ENCODE measurements at regions not wholly inside any gene's neighbourhood (a gene's known extent, or its start where the extent isn't known, plus 50 kb on each side); places are given as distances from the start of the nearest gene placed in this dataset.
A peak's percentile ranks its signal among the peaks of the same experiment; 100 is the strongest.

- no peak overlapping the region for H3K4me3 ChIP-seq (ENCODE audit: control insufficient read depth, low read depth, low read length)
- DNase-seq (ENCODE audit: low read depth) = no peak
- TF ChIP-seq CTCF (IDR thresholded peaks at IDR 0.05; ENCODE audit: control insufficient read depth, insufficient read depth, low read depth, low read length, missing control alignments) = no peak
Observed at GRCh38 chr5:33254579-33254978, 186.2 kb upstream of the TARS1 start.

- peak; percentile 56 for DNase-seq (ENCODE audit: low read depth)
- no peak for TF ChIP-seq CTCF (IDR thresholded peaks at IDR 0.05; ENCODE audit: control insufficient read depth, insufficient read depth, low read depth, low read length, missing control alignments)
- no peak overlapping the region for H3K4me3 ChIP-seq (ENCODE audit: control insufficient read depth, low read depth, low read length)
Observed at GRCh38 chr5:33257807-33258429, 182.8 kb upstream of the TARS1 start.

GRCh38 chr5:33258553-33258952, 182.2 kb upstream of the TARS1 start:
- TF ChIP-seq CTCF (IDR thresholded peaks at IDR 0.05; ENCODE audit: control insufficient read depth, insufficient read depth, low read depth, low read length, missing control alignments) = no peak
- H3K4me3 ChIP-seq (ENCODE audit: control insufficient read depth, low read depth, low read length) = no peak overlapping the region
- no peak for DNase-seq (ENCODE audit: low read depth)

- DNase-seq (ENCODE audit: low read depth) = no peak
- H3K4me3 ChIP-seq (ENCODE audit: control insufficient read depth, low read depth, low read length) = no peak overlapping the region
- TF ChIP-seq CTCF (IDR thresholded peaks at IDR 0.05; ENCODE audit: control insufficient read depth, insufficient read depth, low read depth, low read length, missing control alignments) = no peak
Observed at GRCh38 chr5:33260098-33260497, 180.7 kb upstream of the TARS1 start.

- peak; percentile 11 for DNase-seq (ENCODE audit: low read depth)
- H3K4me3 ChIP-seq (ENCODE audit: control insufficient read depth, low read depth, low read length) = no peak overlapping the region
- no peak for TF ChIP-seq CTCF (IDR thresholded peaks at IDR 0.05; ENCODE audit: control insufficient read depth, insufficient read depth, low read depth, low read length, missing control alignments)
Observed at GRCh38 chr5:33261305-33261704, 179.5 kb upstream of the TARS1 start.

GRCh38 chr5:33261747-33262146, 179.0 kb upstream of the TARS1 start:
- TF ChIP-seq CTCF (IDR thresholded peaks at IDR 0.05; ENCODE audit: control insufficient read depth, insufficient read depth, low read depth, low read length, missing control alignments) = no peak
- no peak for DNase-seq (ENCODE audit: low read depth)
- no peak overlapping the region for H3K4me3 ChIP-seq (ENCODE audit: control insufficient read depth, low read depth, low read length)

- no peak for DNase-seq (ENCODE audit: low read depth)
- H3K4me3 ChIP-seq (ENCODE audit: control insufficient read depth, low read depth, low read length) = no peak overlapping the region
- no peak for TF ChIP-seq CTCF (IDR thresholded peaks at IDR 0.05; ENCODE audit: control insufficient read depth, insufficient read depth, low read depth, low read length, missing control alignments)
Observed at GRCh38 chr5:33267801-33268200, 173.0 kb upstream of the TARS1 start.
